H54 (cell line): ENCODE measurements at regions not wholly inside any gene's neighbourhood (a gene's known extent, or its start where the extent isn't known, plus 50 kb on each side); places are given as distances from the start of the nearest gene placed in this dataset.
"Not testable (repeated sequence)": the region's sequence is repeated elsewhere in the genome, so short reads cannot be mapped to it uniquely, and the experiment has no call there.

Experiments
- DNase-seq: peaks from one replicate; pipeline ENCODE4 v3.0.0; 2011; ENCODE audit warnings: low spot score, mixed read lengths; ENCODE audit not compliant: insufficient read length
- FAIRE-seq: peaks from 3 replicates; lab custom pipeline; 2011; peaks lifted over from hg19 to GRCh38; lab: Jason Lieb, UNC
- POLR2A ChIP-seq: IDR thresholded peaks from 2 replicates; pipeline ENCODE4 v1.6.1; 2011; ENCODE audit warnings: low read depth, mild to moderate bottlenecking, low read length

GRCh38 chr5:104016646-104017045 is 454.1 kb upstream of the NUDT12 start:
- FAIRE-seq: peak; percentile 93

GRCh38 chr5:104015765-104016164 is 453.2 kb upstream of the NUDT12 start:
- no peak for FAIRE-seq
- TF ChIP-seq POLR2A: no peak
- no peak for DNase-seq

More at GRCh38 chr5:104016646-104017045, 454.1 kb upstream of the NUDT12 start:
- no peak for DNase-seq
- no peak for TF ChIP-seq POLR2A

GRCh38 chr5:104002783-104003182 is 440.2 kb upstream of the NUDT12 start:
- DNase-seq, FAIRE-seq: not testable (repeated sequence)

- FAIRE-seq (no peak), DNase-seq (no peak)
- no peak for TF ChIP-seq POLR2A
Observed at GRCh38 chr5:104001136-104001535, 438.5 kb upstream of the NUDT12 start.

DNA sequence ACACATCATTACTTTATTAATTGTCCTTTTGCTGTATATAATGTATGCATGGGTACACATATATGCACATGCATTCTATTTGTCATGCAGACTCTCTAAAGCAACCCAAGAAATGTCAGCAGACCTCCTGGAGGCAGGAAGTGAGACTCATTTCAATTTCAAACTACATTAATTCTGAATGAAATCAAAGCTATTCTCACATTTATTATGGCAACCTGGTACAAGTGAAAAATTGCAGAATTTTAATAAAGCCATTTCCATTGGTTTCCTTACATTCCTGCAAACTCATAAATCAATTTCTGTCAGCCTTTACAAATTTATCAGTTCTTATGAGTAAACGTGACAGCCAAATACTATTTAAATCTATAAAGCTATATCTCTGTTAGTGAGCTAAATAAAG is 430.4 kb upstream of the NUDT12 start:
- DNase-seq (no peak), FAIRE-seq (no peak)
- no peak for TF ChIP-seq POLR2A

DNA sequence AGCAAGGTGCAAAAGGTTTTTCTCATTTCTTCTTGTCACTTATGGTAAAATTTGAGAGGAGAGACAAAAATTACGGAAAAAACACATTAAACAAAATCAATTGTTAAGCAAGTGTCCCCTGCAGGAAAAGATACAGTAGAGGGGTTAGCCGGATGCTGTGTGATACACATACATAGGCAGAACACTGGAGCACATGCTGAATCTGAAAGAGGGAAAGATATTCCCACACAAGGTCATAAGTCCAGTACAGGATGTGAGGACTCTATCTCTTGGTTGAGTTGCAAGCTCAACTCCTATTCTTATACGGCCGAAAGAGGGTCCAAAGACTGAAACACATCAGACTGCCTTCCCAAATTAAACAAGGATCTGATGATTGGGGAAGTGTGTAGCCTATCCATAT is 427.5 kb upstream of the NUDT12 start:
- DNase-seq: no peak
- TF ChIP-seq POLR2A: no peak
- FAIRE-seq: no peak

GRCh38 chr5:103981592-103981991 is 419.0 kb upstream of the NUDT12 start:
- DNase-seq (no peak), FAIRE-seq (no peak)
- TF ChIP-seq POLR2A: no peak

DNA sequence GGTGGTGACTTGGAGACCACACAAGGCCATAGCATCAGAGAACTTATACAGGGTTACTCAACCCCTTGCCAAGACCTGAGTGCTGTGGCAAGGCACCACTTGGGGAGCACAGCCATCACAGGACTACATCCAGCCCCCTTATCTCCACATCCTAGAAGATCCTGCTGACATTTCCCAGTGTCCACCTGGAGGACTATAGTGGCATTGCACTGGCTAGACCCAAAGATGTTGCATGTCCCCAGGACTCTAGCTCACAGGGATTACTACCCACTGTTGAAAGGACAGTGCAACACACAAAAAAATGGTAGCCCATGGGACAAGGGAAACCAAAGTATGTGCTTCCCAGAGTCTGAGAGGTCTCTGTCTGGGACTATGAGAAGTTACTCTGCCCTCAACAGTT is 411.1 kb upstream of the NUDT12 start:
- TF ChIP-seq POLR2A: no peak
- FAIRE-seq (no peak), DNase-seq (no peak)

- not testable (repeated sequence) for DNase-seq, FAIRE-seq
Observed at GRCh38 chr5:103966295-103966694, 403.7 kb upstream of the NUDT12 start.

GRCh38 chr5:103962023-103962422 is 399.4 kb upstream of the NUDT12 start:
- DNase-seq (no peak), FAIRE-seq (peak; percentile 27)
- no peak for TF ChIP-seq POLR2A

DNA sequence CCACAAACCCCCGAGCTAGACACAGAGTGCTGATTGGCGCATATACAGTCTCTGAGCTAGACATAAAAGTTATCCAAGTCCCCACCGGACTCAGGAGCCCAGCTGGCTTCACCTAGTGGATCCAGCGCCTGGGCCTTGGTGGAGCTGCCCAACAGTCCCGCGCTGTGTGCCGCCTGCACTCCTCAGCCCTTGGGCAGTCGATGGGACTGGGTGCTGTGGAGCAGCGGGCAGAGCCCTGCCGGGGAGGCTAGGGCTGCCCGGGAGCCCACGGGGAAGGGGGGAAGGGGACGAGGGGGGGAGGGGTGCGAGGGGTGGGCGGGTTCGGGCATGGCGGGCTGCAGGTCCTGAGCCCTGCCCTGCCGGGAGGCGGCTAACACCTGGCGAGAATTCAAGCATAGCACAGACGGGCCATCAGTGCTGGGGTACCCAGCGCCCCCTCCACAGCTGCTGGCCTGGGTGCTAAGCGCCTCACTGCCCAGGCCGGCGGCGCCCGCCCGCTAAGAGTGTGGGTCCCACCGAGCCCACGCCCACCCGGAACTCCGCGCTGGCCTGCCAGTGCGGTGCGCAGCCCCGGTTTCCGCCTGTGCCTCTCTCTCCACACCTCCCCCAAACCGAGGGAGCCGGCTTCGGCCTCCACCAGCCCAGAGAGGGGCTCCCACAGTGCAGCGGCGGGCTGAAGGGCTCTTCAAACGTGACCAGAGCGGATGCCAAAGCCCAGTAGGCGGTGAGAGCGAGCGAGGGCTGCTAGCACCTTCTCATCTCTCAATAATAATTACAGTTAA is 391.2 kb upstream of the NUDT12 start:
- TF ChIP-seq POLR2A: no peak
- FAIRE-seq (no peak), DNase-seq (no peak)

- TF ChIP-seq POLR2A: no peak
- DNase-seq: no peak
- no peak for FAIRE-seq
Observed at GRCh38 chr5:103951776-103952175, 389.2 kb upstream of the NUDT12 start.

DNA sequence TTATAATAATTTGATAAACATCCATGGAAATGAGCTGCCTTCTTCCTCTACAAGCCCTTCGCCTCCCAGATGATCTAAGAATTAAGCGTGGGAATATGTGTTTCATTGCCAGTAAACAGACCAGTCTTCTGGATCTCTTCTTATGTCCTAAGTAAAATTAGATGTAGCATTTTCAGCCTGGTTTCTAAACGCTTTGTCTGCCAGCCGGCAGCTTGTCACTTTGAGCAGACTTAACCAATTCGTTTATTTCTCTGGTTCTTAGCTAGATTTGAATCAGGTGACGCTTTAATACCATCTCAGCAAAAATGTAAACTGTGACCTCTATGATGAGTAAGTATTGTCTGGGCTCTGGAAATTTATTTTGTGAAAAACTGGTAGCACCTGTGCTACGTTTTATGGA is 380.6 kb upstream of the NUDT12 start:
- TF ChIP-seq POLR2A: no peak
- FAIRE-seq (no peak), DNase-seq (no peak)

DNA sequence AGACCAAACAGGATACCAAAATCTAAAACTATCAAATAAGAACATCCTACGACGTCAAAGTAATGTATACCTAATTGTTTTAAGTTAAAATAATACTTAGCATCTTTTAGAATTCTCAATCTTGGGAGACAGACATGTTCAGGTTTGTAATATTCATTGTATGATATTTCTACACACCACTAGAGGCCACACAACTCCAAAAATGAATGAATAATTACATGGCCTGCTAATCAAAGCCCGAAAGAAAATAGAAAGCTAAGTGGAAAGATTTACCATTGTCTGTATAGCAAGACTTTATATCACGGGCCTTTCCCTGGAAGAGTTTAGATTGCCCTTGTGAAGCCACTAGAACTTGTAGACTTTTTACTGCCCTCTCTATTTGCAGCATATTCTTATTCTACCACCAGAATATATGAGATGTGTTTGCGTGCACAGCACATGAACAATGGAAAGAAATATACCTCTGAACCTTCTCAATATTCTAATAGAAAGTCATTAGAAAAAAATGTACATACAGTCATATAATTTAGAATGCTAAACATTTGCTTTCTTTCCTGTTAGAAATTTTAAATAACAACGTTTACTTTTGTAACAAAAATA is 380.1 kb upstream of the NUDT12 start:
- no peak for TF ChIP-seq POLR2A
- FAIRE-seq: no peak
- DNase-seq: no peak

DNA sequence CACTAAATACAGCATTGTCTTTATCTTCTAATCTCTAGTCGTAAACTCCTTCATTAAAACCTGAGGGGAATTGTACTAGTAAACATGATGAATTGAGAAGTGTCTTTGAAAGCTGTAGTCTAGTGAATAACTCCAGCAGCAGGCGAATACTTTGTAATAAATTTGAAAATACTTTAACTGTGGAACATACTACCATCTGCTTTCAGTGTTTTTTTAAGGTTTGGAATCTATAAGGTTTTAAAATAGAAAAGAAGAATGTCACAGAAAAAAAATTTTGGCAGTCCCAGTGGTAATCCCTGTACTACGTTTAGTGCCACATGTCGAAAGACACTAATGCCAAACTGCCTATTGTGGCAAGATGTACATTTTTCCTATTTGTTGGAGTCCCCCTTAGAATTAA is 379.0 kb upstream of the NUDT12 start:
- FAIRE-seq (no peak), DNase-seq (no peak)
- TF ChIP-seq POLR2A: no peak
